HTR-8/SVneo (cell line): ENCODE measurements at regions not wholly inside any gene's neighbourhood (a gene's known extent, or its start where the extent isn't known, plus 50 kb on each side); places are given as distances from the start of the nearest gene placed in this dataset.
"Not testable (repeated sequence)": the region's sequence is repeated elsewhere in the genome, so short reads cannot be mapped to it uniquely, and the experiment has no call there.

ENCODE experiments used
- DNase-seq: peaks from one replicate; pipeline ENCODE4 v3.0.0; 2011; ENCODE audit warnings: low spot score, mixed read lengths; ENCODE audit not compliant: insufficient read length
- FAIRE-seq: peaks from 2 replicates; lab custom pipeline; 2011; peaks lifted over from hg19 to GRCh38; lab: Jason Lieb, UNC

- FAIRE-seq (no peak), DNase-seq (no peak)
These were observed 494.1 kb downstream of the ZNF385D start for GRCh38 chr3:21256932-21257331.

DNA sequence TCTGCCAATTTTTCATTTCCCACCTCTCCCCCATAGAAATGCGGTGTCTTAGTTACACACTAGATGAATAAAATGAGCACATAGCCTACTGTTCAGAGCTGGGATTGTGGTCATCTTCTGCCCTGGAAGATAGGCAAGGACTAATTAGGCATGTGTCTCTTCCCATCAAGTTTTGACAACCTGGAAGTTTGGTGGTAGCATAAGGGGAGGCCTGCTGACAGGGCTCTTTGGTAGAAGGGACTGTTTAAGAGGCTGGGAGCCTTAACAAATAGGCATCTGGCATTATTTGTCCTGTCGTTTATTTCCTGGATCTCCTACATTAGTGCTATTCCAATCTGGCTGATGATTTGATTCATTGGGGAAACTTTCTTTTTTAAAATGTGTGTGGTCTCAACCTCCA, 512.3 kb downstream of the ZNF385D start:
- DNase-seq (no peak), FAIRE-seq (no peak)

DNA sequence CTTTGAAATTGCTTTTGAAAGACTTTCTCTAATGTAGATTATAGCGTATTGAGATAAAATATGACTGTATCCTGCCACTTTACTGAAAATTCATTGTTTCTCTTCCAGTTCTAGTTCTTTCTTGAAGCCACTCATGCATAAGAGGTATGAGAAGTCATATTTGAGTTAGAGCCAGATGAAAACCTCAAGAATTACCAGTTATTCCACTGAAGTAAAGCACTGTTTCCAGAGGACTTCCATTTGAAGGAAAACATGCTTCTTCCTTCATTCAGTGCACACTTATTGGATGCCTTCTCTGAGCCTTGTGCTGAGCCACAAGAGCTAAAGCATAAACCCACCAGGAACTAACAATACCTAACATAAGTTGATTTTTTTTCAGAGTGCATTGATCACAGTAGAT, 513.4 kb downstream of the ZNF385D start:
- FAIRE-seq (no peak), DNase-seq (no peak)

DNA sequence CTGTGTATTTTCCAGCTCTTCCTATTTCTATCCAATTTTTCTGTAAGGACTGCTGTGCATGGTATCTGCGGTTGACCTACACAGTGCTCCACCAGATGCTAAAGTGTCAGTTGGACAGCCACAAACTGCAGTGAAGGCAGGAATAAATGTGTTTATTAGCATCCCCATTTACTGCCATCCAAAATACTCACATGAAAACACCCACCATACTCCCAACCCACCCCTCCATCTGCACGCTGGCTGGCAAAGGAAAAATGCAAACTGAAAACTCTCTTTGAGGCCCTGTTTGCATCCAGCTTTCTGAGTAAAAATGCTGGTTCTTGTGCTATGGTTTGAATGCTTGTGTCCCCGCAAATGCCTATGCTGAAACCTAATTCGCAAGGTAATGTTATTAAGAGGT, 515.5 kb downstream of the ZNF385D start:
- no peak for FAIRE-seq
- no peak for DNase-seq

DNA sequence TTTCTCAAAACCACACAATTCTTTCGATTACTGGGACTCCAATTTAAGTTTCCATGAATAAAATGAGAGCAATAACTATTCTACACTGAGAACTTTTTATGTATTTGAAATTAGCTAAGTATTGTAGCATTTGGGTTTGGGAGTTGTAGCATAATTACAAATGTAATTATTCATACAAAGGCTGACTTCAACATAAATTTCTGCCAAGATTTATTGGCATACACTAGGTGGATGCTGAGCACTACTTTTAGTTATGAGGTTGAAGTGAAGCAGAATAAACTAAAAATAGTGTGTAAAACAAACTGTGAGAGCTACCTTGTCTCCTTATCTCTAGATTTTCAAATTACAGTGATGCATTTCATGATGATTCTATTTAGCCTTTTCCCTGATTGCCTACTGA, 516.1 kb downstream of the ZNF385D start:
- FAIRE-seq (no peak), DNase-seq (no peak)

GRCh38 chr3:21229426-21230135, 521.4 kb downstream of the ZNF385D start:
- no peak for FAIRE-seq
- no peak for DNase-seq

GRCh38 chr3:21226086-21226485, 524.9 kb downstream of the ZNF385D start:
- DNase-seq (no peak), FAIRE-seq (no peak)

DNA sequence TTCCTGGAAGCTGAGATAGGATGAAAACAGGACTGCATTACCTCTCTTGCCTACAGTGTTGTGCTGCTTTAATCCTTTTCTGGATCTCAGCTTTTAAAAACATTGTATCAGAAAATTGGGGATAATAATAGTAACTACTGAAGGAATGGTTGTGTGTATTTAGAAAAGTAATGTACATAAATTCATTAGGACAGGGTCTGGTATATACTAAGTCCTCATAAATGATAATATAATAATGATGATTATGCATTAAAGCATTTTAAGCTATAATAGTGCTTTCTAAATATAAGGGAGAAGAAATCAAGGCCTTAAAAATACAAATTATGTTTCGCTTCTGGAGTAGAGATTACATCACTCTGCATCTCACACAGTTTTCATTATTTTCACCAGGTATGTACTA, 530.1 kb downstream of the ZNF385D start:
- DNase-seq (no peak), FAIRE-seq (no peak)

DNA sequence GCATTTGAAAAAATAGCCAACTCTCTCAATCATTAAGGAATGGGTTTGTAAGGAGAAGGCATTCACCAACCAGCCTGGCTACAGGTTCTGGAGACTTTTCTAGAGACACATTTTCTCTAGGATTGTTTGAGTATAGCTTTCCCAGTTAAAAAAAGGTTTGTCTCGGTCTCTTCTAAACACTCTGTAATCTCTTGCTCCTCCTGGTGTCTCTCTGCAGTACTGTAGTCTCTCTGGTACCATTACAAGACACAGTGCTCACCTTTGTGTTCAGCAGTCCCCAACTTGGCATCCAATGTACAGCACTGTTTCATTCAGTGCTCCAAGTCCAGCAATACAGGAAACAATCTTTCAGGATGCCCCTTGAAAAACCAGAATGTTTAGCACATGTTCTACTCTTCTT, 534.4 kb downstream of the ZNF385D start:
- DNase-seq (no peak), FAIRE-seq (no peak)

DNA sequence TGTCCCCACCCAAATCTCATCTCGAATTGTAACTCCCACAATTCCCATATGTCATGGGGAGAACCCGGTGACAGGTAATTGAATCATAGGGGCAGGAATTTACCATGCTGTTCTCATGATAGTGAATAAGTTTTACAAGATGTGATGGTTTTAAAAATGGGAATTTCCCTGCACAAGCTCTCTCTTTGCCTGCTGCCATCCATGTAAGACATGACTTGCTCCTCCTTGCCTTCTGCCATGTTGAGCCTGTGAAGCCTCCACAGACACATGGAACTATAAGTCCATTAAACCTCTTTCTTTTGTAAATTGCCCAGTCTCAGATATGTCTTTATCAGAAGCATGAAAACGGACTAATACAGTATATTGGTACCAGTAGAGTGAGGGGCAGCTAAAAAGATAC, 546.9 kb downstream of the ZNF385D start:
- DNase-seq, FAIRE-seq: not testable (repeated sequence)

- FAIRE-seq (no peak), DNase-seq (no peak)
These were observed 555.8 kb downstream of the ZNF385D start for GRCh38 chr3:21195203-21195602.

DNA sequence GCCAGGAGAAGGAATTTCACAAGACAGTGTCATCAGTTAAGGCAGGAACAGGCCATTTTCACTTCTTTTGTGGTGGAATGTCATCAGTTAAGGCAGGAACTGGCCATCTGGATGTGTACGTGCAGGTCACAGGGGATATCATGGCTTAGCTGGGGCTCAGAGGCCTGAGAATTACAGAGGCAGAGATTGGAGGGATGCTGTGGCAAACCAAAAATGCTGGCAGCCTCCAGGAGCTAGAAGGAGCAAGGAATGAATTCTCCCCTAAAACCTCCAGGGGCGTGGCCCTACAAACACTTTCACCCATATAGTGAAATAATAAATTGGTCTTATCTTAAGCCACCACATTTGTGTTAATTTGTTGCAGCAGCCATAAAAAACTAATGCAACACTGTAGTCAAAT, 557.0 kb downstream of the ZNF385D start:
- DNase-seq, FAIRE-seq: not testable (repeated sequence)

- DNase-seq = no peak
These were observed 562.6 kb downstream of the ZNF385D start for GRCh38 chr3:21188459-21188858.

DNA sequence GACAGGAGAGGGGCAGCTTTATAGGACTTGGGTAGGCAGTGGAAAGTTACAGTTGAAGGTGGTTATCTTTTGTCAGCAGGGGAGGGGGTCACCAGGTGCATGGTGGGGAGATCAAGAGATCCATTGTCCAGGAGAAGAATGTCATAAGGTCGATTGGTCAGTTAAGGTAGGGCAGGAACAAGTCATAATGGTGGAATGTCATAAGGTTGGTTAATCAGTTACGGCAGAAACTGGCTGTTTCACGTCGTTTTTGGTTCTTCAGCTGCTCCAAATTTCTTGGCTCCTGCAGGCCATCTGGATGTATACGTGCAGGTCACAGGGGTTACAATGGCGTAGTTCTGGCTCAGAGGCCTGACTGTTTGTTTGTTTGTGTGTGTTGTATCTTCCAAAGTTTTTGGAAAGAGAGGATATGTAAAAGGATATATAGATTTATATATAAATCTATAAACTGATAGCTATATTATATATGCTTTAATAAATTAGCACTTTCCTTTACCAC, 565.1 kb downstream of the ZNF385D start:
- DNase-seq (no peak), FAIRE-seq (no peak)

More at GRCh38 chr3:21188459-21188858, 562.6 kb downstream of the ZNF385D start:
- no peak for FAIRE-seq

GRCh38 chr3:21174461-21174860, 576.5 kb downstream of the ZNF385D start:
- DNase-seq = no peak
- FAIRE-seq = no peak

DNA sequence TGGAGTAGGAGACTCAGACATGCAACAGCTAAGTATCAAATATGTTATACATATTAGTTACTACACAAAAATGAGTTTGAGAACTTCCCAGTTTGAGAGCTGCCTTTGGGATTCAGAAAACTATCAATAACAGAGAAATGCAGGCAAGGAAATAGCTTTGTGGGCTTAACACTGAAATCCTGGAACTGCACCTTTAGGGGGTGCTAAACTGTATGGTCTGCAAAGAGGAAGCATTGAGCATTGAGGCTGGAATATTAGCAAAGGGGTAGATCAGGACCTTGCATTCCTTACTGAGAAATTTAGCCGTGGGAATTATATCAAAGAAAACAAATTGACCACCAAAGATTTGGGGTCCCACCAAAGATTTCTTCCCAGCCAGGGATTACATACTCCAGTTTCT, 580.0 kb downstream of the ZNF385D start:
- DNase-seq (no peak), FAIRE-seq (no peak)

DNA sequence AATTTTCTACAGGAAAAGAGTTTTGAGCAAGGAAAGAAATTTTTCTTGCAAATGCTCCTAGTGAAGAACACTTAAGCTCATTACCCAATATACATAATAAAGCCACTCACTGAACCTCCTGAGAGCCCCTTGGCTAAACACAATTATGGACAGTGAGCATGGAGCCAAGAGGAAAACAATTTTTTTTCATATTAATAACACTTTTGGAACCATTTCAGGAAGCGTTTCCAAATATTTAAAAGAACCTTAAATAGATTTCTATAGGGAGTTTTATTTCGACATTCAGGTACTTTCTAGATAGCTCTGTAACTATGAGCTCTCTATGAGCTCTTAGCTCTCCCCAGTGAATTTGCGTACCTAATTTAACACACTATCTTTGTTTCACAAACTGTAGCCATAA, 581.1 kb downstream of the ZNF385D start:
- FAIRE-seq (no peak), DNase-seq (no peak)

DNA sequence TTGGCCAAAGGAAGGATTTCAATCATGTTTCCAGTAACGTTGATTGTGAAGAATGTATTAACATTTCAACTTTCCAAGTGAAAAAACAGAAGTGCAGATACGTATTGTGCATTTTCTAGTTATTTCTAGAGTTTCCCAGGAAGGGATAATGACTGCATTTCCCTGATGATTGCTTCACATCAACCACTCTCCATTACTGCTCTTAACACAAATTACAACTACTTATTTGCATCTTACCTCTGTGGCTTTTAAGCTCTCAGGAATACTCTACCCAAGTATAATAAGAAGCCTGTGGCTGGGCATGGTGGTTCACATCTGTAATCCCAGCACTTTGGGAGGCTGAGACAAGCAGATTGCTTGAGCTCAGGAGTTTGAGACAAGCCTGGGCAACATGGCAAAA, 582.5 kb downstream of the ZNF385D start:
- DNase-seq (no peak), FAIRE-seq (no peak)

GRCh38 chr3:21163956-21164355, 587.1 kb downstream of the ZNF385D start:
- DNase-seq (no peak), FAIRE-seq (no peak)

DNA sequence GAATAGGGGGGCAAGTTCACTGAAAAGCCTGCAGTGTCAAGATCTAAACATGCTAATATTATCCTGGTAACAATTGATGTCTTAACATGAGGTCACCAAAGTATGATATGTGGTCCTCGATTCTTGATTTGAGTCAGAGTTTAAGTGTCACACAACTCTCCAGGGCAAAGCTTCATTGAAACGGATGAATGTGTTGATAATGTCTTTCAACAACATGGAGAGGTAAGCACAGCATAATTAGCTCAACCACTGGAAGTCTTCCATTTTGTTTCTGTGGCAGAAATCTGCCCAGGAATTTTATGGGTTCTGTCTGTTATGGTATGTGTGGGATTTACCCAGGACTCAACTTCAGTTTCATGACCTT, 591.5 kb downstream of the ZNF385D start:
- no peak for FAIRE-seq

DNA sequence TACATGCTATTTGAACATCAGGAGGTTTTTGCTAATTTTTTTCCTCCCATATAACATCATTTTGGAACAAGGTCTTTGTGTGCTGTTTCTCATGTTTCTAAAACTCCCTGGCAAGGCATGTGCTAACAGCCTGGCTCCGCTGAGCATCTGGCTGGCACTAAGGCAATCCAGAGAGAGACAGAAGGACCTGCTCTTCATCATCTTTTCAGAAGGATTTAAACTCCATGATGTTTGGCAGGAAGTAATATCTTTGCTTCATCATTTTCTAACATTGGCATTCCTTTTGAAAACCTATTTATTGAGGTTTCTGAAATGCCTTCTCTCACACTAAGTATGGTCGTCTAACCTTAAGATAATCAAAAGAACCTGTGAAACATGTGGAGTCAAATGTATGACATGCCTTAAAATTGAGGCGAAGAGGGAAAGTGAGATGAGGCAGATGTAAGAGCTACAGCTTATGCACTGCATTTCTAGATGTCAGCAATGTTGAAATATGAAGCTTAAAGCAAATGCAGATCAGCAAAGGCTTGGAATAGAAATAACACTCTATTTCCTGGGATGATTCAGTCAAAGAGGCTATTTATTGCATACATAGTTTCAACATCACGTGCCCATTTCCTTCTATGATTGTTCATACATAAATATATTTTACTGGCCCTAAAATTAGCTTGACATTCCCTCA, 592.0 kb downstream of the ZNF385D start:
- FAIRE-seq (no peak), DNase-seq (no peak)

More for the DNA sequence above, 591.5 kb downstream of the ZNF385D start:
- no peak for DNase-seq

DNA sequence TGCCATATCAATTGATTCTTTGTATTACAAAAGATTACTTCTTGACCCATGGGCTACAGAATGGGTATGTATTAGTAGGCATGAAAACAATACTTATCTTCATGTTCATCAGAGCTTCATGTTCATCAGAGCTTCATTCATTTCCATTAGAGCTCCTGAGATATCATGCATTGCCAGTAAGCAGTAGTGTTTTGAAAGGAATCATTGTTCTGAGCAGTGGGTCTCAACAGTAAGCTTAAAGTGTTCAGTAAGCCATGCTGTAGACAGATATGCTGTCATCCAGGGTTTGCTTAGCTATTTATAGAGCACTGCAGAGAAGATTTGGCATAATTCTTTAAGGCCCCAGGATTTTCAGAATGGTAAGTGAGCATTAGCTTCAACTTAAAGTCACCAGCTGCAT, 596.1 kb downstream of the ZNF385D start:
- DNase-seq (no peak), FAIRE-seq (no peak)
